ENCODE measurements at regions not wholly inside any gene's neighbourhood (a gene's known extent, or its start where the extent isn't known, plus 50 kb on each side); places are given as distances from the start of the nearest gene placed in this dataset.

GRCh38 chr11:134923441-134923840 lies 511.4 kb upstream of the B3GAT1 start (continued):
- TF ChIP-seq PHF8 (conservative IDR thresholded peaks at IDR 0.05; ENCODE audit: low read depth, low read length): no peak
- no peak for TF ChIP-seq KDM4A (IDR thresholded peaks at IDR 0.05; ENCODE audit: low read depth, low read length, severe bottlenecking)
- TF ChIP-seq SIX5 (IDR thresholded peaks at IDR 0.05; ENCODE audit: low read depth, low read length): no peak
- no peak for TF ChIP-seq SRF (IDR thresholded peaks at IDR 0.05; ENCODE audit: low read depth, low read length)
